Mesenchymal stem cell (in vitro differentiated cells and primary cell): ENCODE measurements at regions not wholly inside any gene's neighbourhood (a gene's known extent, or its start where the extent isn't known, plus 50 kb on each side); places are given as distances from the start of the nearest gene placed in this dataset.

Experiments used
- DNase-seq: peaks from one replicate; pipeline ENCODE4 v3.0.0-alpha.2; 2013
- H2AFZ ChIP-seq: one replicate; pipeline ENCODE4 v1.6.1; 2013; ENCODE audit warnings: low read depth, mild to moderate bottlenecking, control low read depth, inconsistent platforms, low read length, moderate library complexity
- H2AK5ac ChIP-seq: 2 replicates; pipeline ENCODE4 v1.6.1; 2013; ENCODE audit warnings: low read length, moderate library complexity, mild to moderate bottlenecking, inconsistent platforms; ENCODE audit not compliant: severe bottlenecking
- H2BK120ac ChIP-seq: one replicate; pipeline ENCODE4 v1.6.1; 2013; ENCODE audit warnings: low read depth, mild to moderate bottlenecking, inconsistent platforms, low read length, moderate library complexity
- H2BK12ac ChIP-seq, 2 experiments: one replicate each; pipeline ENCODE4 v1.6.1; 2013; ENCODE audit warnings: inconsistent platforms in 2 of 2, low read length in 2 of 2, mild to moderate bottlenecking in 2 of 2, moderate library complexity in 2 of 2, control low read depth in 1 of 2
- H2BK15ac ChIP-seq: one replicate; pipeline ENCODE4 v1.6.1; 2013; ENCODE audit warnings: mild to moderate bottlenecking, low read depth, inconsistent platforms; ENCODE audit not compliant: poor library complexity, severe bottlenecking
- H2BK5ac ChIP-seq: 2 replicates; pipeline ENCODE4 v1.6.1; 2013; ENCODE audit warnings: low read depth, mild to moderate bottlenecking, low read length, control low read depth, inconsistent platforms; ENCODE audit not compliant: poor library complexity, severe bottlenecking
- H3K14ac ChIP-seq, 2 experiments: one replicate each; pipeline ENCODE4 v1.6.1; 2013; ENCODE audit warnings: inconsistent platforms in 2 of 2, low read length in 2 of 2, control low read depth in 1 of 2, mild to moderate bottlenecking in 1 of 2, moderate library complexity in 1 of 2
- H3K18ac ChIP-seq, 2 experiments: one replicate each; pipeline ENCODE4 v1.6.1; 2013; ENCODE audit warnings: inconsistent platforms in 2 of 2, low read length in 2 of 2, control low read depth in 1 of 2, low read depth in 1 of 2, mild to moderate bottlenecking in 1 of 2
- H3K23ac ChIP-seq, 2 experiments: one replicate each; pipeline ENCODE4 v1.6.1; 2013; ENCODE audit warnings: inconsistent platforms in 2 of 2, low read length in 2 of 2, mild to moderate bottlenecking in 2 of 2, moderate library complexity in 2 of 2, control low read depth in 1 of 2
- H3K27ac ChIP-seq: 2 replicates; pipeline ENCODE4 v1.5.1; 2013; ENCODE audit warnings: mild to moderate bottlenecking, moderate library complexity, low read length, control low read depth, inconsistent platforms; ENCODE audit not compliant: poor library complexity, severe bottlenecking
- H3K27me3 ChIP-seq, 2 experiments: 2 replicates each; pipeline versions ENCODE4 v1.6.1 to v1.7.0; 2013; ENCODE audit warnings: low read length in 2 of 2, mild to moderate bottlenecking in 2 of 2, moderate library complexity in 2 of 2, control low read depth in 1 of 2, inconsistent platforms in 1 of 2; ENCODE audit not compliant: control insufficient read depth in 1 of 2, insufficient read depth in 1 of 2
- H3K36me3 ChIP-seq, 2 experiments: 2 replicates each; pipeline versions ENCODE4 v1.6.1 to v1.7.0; 2013; ENCODE audit warnings: low read length in 2 of 2, control low read depth in 1 of 2, inconsistent platforms in 1 of 2, low read depth in 1 of 2, mild to moderate bottlenecking in 1 of 2; ENCODE audit not compliant: insufficient read depth in 2 of 2, control insufficient read depth in 1 of 2
- H3K4ac ChIP-seq, 2 experiments: one replicate each; pipeline ENCODE4 v1.6.1; 2013; ENCODE audit warnings: inconsistent platforms in 2 of 2, low read length in 2 of 2, mild to moderate bottlenecking in 2 of 2, moderate library complexity in 2 of 2, control low read depth in 1 of 2, low read depth in 1 of 2
- H3K4me1 ChIP-seq: 2 replicates; pipeline ENCODE4 v1.6.1; 2013; ENCODE audit warnings: low read depth, low read length, control low read depth; ENCODE audit not compliant: control insufficient read depth, insufficient read depth
- H3K4me2 ChIP-seq: 2 replicates; pipeline ENCODE4 v1.6.1; 2013; ENCODE audit warnings: low read length, mild to moderate bottlenecking, inconsistent platforms; ENCODE audit not compliant: poor library complexity, severe bottlenecking
- H3K4me3 ChIP-seq, 2 experiments: 2 replicates each; pipeline versions ENCODE4 v1.5.1 to v1.7.0; 2013; ENCODE audit warnings: low read length in 2 of 2, mild to moderate bottlenecking in 2 of 2, control low read depth in 1 of 2, low read depth in 1 of 2; ENCODE audit not compliant: insufficient read depth in 1 of 2
- H3K79me1 ChIP-seq: replicated peaks from 2 replicates; pipeline ENCODE4 v1.6.1; 2013; ENCODE audit warnings: mild to moderate bottlenecking, control low read depth, low read length, inconsistent platforms; ENCODE audit not compliant: poor library complexity, severe bottlenecking
- H3K9ac ChIP-seq: 2 replicates; pipeline ENCODE4 v1.7.0; 2013; ENCODE audit warnings: mild to moderate bottlenecking, low read length, moderate library complexity
- H3K9me3 ChIP-seq: 2 replicates; pipeline ENCODE4 v1.7.0; 2013; ENCODE audit warnings: mild to moderate bottlenecking, low read length; ENCODE audit not compliant: control insufficient read depth
- H4K8ac ChIP-seq: one replicate; pipeline ENCODE4 v1.6.1; 2013; ENCODE audit warnings: inconsistent platforms, mild to moderate bottlenecking, low read length, moderate library complexity
- H4K91ac ChIP-seq: one replicate; pipeline ENCODE4 v1.6.1; 2013; ENCODE audit warnings: mild to moderate bottlenecking, low read length, inconsistent platforms
- WGBS: methylation state at CpG from one replicate; pipeline ENCODE4 v1.1.7; 2013; ENCODE audit warnings: mixed read lengths; 5-methylcytosine and 5-hydroxymethylcytosine counted together

DNA sequence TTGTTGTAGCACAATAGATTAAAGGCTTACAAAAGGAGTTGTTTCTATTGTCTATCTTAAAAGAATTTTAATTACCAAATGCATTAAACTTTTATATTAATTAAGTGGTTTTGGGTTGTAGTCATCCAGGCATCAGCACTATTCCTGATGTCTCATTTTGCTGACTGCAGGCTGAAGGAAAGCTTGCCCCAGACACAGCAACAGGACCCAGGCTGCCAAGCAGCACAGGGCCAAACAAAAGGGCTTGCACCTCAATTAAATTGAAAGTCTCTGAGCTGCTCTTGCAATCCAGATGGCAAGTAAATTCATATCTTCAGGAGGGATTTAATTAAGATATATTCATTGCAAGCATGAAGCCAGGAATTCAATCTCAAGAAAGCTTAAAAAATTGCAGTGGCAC lies 80.7 kb upstream of the CHODL start:
- Histone ChIP-seq H3K4me2 (no peak overlapping the region), H4K8ac (no peak overlapping the region), H3K4me1 (no peaks in the 10 kb centered on the region), H3K23ac (no peak overlapping the region), H3K18ac (no peak overlapping the region), H3K27me3 (no peaks in the 10 kb centered on the region), H3K79me1 (no peaks in the 10 kb centered on the region), H3K9ac (no peak overlapping the region), H2AK5ac (no peak overlapping the region), H3K27ac (no peak overlapping the region), H3K36me3 (no peaks in the 10 kb centered on the region), H3K4ac (no peak overlapping the region), H2BK15ac (no peak overlapping the region), H4K91ac (no peak overlapping the region), H2BK120ac (no peak overlapping the region), H2BK12ac (no peak overlapping the region), H2BK5ac (no peak overlapping the region), H2AFZ (no peak overlapping the region), H3K4me3 (no peak overlapping the region), H3K14ac (no peak overlapping the region), H3K9me3 (no peaks in the 10 kb centered on the region)
- DNase-seq, result no peak

DNA sequence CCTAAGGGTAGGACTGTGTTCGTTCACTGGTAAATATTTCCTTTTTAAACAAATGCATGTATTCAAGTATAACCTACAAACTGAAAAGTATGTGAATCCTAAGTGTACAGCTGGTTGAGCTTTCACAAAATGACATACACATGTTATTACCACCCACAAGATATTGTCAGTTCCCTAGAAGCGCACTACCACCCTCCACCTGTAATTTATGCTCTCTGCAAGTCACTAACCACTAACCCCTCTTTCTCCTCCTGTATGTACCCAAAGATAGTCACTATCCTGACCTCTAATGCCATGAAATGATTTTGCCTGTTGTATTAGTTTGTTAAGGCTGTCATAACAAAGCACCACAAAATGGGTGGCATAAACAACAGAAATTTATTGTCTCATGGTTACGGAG lies 82.8 kb upstream of the CHODL start:
- DNase-seq, result no peak
- Histone ChIP-seq H3K23ac (no peak overlapping the region), H3K79me1 (no peaks in the 10 kb centered on the region), H2BK12ac (peak overlapping the region; percentile 21 to 38), H3K4me1 (no peaks in the 10 kb centered on the region), H4K8ac (no peak overlapping the region), H2BK15ac (no peak overlapping the region), H4K91ac (no peak overlapping the region), H3K4me2 (no peak overlapping the region), H3K27me3 (no peaks in the 10 kb centered on the region), H2AK5ac (no peak overlapping the region), H3K27ac (no peak overlapping the region), H3K9me3 (no peaks in the 10 kb centered on the region), H3K9ac (no peak overlapping the region), H2BK5ac (no peak overlapping the region), H3K36me3 (no peaks in the 10 kb centered on the region), H2AFZ (no peak overlapping the region), H3K14ac (no peak overlapping the region), H3K4ac (no peak overlapping the region), H3K18ac (no peak overlapping the region), H3K4me3 (no peak overlapping the region), H2BK120ac (no peak overlapping the region)
- WGBS, result 90% methylated on average over 2 of the region's 3 CpGs

- no CpG with 5 or more reads among the region's 1 CpG for WGBS
- H2AFZ ChIP-seq, result no peak overlapping the region
Measured at GRCh38 chr21:18157406-18157805, 87.2 kb upstream of the CHODL start.

DNA sequence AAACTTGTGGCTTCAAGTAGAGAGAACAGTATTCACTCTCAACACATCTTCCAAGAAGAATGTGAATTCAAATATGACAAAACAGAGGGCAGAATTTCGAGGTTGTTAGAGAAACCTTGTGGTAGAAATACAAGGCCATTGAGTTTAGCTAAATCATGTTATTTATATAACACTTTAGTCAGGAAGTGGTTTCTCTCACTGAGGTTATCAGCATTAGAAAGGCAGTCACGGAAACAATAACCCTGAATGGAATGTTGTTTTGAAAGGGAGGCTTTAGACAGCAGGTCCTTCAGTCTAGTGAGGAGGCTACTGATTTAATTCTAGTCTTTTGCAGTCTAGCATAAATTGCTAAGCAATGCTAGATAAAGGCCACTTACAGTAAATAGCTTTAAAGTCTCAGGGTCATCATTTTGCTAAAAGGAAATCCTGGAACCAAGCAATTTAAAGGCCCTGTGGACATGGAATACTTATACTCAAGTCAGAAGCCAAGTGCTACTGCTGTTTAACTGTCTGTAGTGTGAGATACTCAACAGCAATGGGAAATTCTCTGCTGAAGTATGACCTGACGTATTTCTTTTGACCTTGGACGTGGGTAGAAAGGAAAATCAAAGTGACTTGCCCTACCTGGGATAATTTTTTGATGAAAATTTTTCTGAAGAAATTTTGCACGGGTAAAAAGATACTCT lies 89.0 kb upstream of the CHODL start:
- H3K4me2 ChIP-seq, result no peak overlapping the region
- no peaks in the 10 kb centered on the region for H3K79me1 ChIP-seq
- no peak overlapping the region for H3K4ac ChIP-seq
- H3K4me3 ChIP-seq, result no peak overlapping the region
- H3K4me1 ChIP-seq, result no peaks in the 10 kb centered on the region
- no peak overlapping the region for H4K8ac ChIP-seq
- no peak overlapping the region for H2AFZ ChIP-seq
- H2BK5ac ChIP-seq, result no peak overlapping the region
- no peak overlapping the region for H3K23ac ChIP-seq
- H2BK12ac ChIP-seq, result no peak overlapping the region
- no peak overlapping the region for H4K91ac ChIP-seq
- peak; percentile 85 for DNase-seq
- no peak overlapping the region for H3K9ac ChIP-seq
- H2BK15ac ChIP-seq, result no peak overlapping the region
- H3K27ac ChIP-seq, result no peak overlapping the region
- no peak overlapping the region for H3K14ac ChIP-seq
- WGBS, result 39% methylated on average over 4 of the region's 5 CpGs
- no peaks in the 10 kb centered on the region for H3K36me3 ChIP-seq
- H3K27me3 ChIP-seq, result no peaks in the 10 kb centered on the region
- H2BK120ac ChIP-seq, result peak overlapping the region; percentile 19
- no peak overlapping the region for H2AK5ac ChIP-seq
- no peak overlapping the region for H3K18ac ChIP-seq
- H3K9me3 ChIP-seq, result no peaks in the 10 kb centered on the region

More at GRCh38 chr21:18157406-18157805, 87.2 kb upstream of the CHODL start:
- Histone ChIP-seq H3K27ac (no peak overlapping the region), H2AK5ac (no peak overlapping the region), H2BK12ac (no peak overlapping the region), H4K8ac (no peak overlapping the region), H2BK5ac (no peak overlapping the region), H2BK120ac (no peak overlapping the region), H3K4me2 (no peak overlapping the region), H3K79me1 (no peaks in the 10 kb centered on the region), H3K9me3 (no peaks in the 10 kb centered on the region), H4K91ac (no peak overlapping the region), H3K14ac (no peak overlapping the region), H3K4ac (no peak overlapping the region), H3K18ac (no peak overlapping the region), H3K9ac (no peak overlapping the region), H3K23ac (no peak overlapping the region), H3K27me3 (no peaks in the 10 kb centered on the region), H2BK15ac (no peak overlapping the region), H3K4me1 (no peaks in the 10 kb centered on the region), H3K36me3 (no peaks in the 10 kb centered on the region), H3K4me3 (no peak overlapping the region)
- no peak for DNase-seq
